GM12878 (cell line): ENCODE measurements at regions not wholly inside any gene's neighbourhood (a gene's known extent, or its start where the extent isn't known, plus 50 kb on each side); places are given as distances from the start of the nearest gene placed in this dataset.

Experiments
- ATAC-seq: fragments of 200-7000 bp; cut with Tn5 transposase; 3 replicates; pipeline ENCODE4 v1.9.1; 2020; ENCODE audit warnings: mild to moderate bottlenecking, moderate library complexity
- BruUV-seq: library from RNA; stranded (reverse); fragments of 400-500 nt; replicated peaks from 2 replicates; lab custom pipeline; 2021; lab: Mats Ljungman, UMichigan
- CTCF ChIA-PET: fragments of 300-600 bp; sonication (Branson Sonifier 250); formaldehyde crosslinking; extraction: SDS; loops from one replicate; lab custom pipeline; 2021; ENCODE audit warnings: inconsistent platforms; lab: Yijun Ruan, JAX
- POLR2A ChIA-PET: fragments of 350-600 bp; formaldehyde crosslinking; extraction: SDS; loops from one replicate; lab custom pipeline; 2021; ENCODE audit warnings: inconsistent platforms; lab: Charles Lee
- RAD21 ChIA-PET: fragments of 300-600 bp; sonication (Branson Sonifier 250); formaldehyde crosslinking; loops from one replicate; lab custom pipeline; 2023; ENCODE audit warnings: antibody characterized with exemption; ENCODE audit not compliant: unreplicated experiment; lab: Charles Lee
- SMC1A ChIA-PET: fragments of 300-600 bp; sonication (Branson Sonifier 250); formaldehyde crosslinking; loops from one replicate; lab custom pipeline; 2023; ENCODE audit not compliant: unreplicated experiment, uncharacterized antibody; lab: Charles Lee
- DNase-seq: peaks from one replicate; pipeline ENCODE4 v3.0.0-alpha.2; 2011; ENCODE audit warnings: low read depth, low spot score
- FAIRE-seq: peaks from 3 replicates; lab custom pipeline; 2011; peaks lifted over from hg19 to GRCh38; lab: Jason Lieb, UNC
- H2AFZ ChIP-seq: 2 replicates; pipeline ENCODE4 v1.6.0; 2011; ENCODE audit warnings: low read depth, low read length, control low read depth; ENCODE audit not compliant: control insufficient read depth
- H3K27ac ChIP-seq: 2 replicates; pipeline ENCODE4 v1.5.1; 2011; ENCODE audit warnings: control low read depth; ENCODE audit not compliant: control insufficient read depth, insufficient read depth
- H3K27me3 ChIP-seq, 2 experiments: replicated peaks in 1 of 2; 2 replicates each; pipeline versions ENCODE4 v1.6.0 to v1.6.1; 2011; ENCODE audit warnings: low read length in 1 of 2; ENCODE audit not compliant: control insufficient read depth in 2 of 2, insufficient read depth in 2 of 2
- H3K36me3 ChIP-seq, 2 experiments: 2 replicates each; pipeline ENCODE4 v1.5.1; 2011; ENCODE audit warnings: low read length in 1 of 2; ENCODE audit not compliant: control insufficient read depth in 2 of 2, insufficient read depth in 2 of 2
- H3K4me1 ChIP-seq: 2 replicates; pipeline ENCODE4 v1.6.1; 2011; ENCODE audit warnings: mild to moderate bottlenecking, low read length, moderate library complexity, mixed read lengths; ENCODE audit not compliant: control insufficient read depth, insufficient read depth
- H3K4me2 ChIP-seq: 2 replicates; pipeline ENCODE4 v1.6.0; 2011; ENCODE audit warnings: control low read depth; ENCODE audit not compliant: control insufficient read depth, insufficient read depth
- H3K4me3 ChIP-seq: fragments of 200-600 bp; sonication (generic); 2 replicates; pipeline ENCODE4 v1.5.1; 2016
- H3K79me2 ChIP-seq: 2 replicates; pipeline ENCODE4 v1.6.0; 2011; ENCODE audit warnings: low read length; ENCODE audit not compliant: control insufficient read depth, insufficient read depth
- H3K9ac ChIP-seq: 2 replicates; pipeline ENCODE4 v1.8.0; 2011; ENCODE audit warnings: low read length, control low read depth, mixed read lengths; ENCODE audit not compliant: control insufficient read depth, insufficient read depth
- H3K9me3 ChIP-seq: replicated peaks from 3 replicates; pipeline ENCODE4 v1.5.1; 2011; ENCODE audit warnings: mild to moderate bottlenecking, low read length; ENCODE audit not compliant: control insufficient read depth, insufficient read depth
- H4K20me1 ChIP-seq: 2 replicates; pipeline ENCODE4 v1.6.0; 2011; ENCODE audit not compliant: control insufficient read depth, insufficient read depth
- EGR1 ChIP-seq, 2 experiments: IDR thresholded peaks; 1 replicate in 1 of 2; 2 replicates in 1 of 2; pipeline ENCODE4 v1.6.1; 2011 to 2012; ENCODE audit warnings: low read depth in 2 of 2, low read length in 2 of 2, borderline replicate concordance in 1 of 2, mild to moderate bottlenecking in 1 of 2, moderate library complexity in 1 of 2
- HDAC6 ChIP-seq: fragments of 200-600 bp; sonication (generic); IDR thresholded peaks from one replicate; pipeline ENCODE4 v1.8.0; 2017; ENCODE audit warnings: antibody characterized with exemption; ENCODE audit not compliant: unreplicated experiment
- NBN ChIP-seq: fragments of 450-650 bp; IDR thresholded peaks from 2 replicates; pipeline ENCODE4 v1.6.1; 2016
- NFIC ChIP-seq: IDR thresholded peaks from 2 replicates; pipeline ENCODE4 v1.6.1; 2012; ENCODE audit warnings: low read depth, mild to moderate bottlenecking, inconsistent platforms, low read length, moderate library complexity
- NFXL1 ChIP-seq: fragments of 450-650 bp; IDR thresholded peaks from 2 replicates; pipeline ENCODE4 v1.6.1; 2017; ENCODE audit warnings: antibody characterized with exemption, mild to moderate bottlenecking, borderline replicate concordance
- RAD51 ChIP-seq: fragments of 450-650 bp; IDR thresholded peaks from 2 replicates; pipeline ENCODE4 v1.6.1; 2016; ENCODE audit warnings: moderate library complexity, mild to moderate bottlenecking, inconsistent platforms
- RBBP5 ChIP-seq: fragments of 200-600 bp; sonication (generic); conservative IDR thresholded peaks from 2 replicates; pipeline ENCODE4 v1.6.1; 2016
- SPI1 ChIP-seq: IDR thresholded peaks from 2 replicates; pipeline ENCODE4 v1.6.1; 2011; ENCODE audit warnings: low read depth, mild to moderate bottlenecking, low read length, moderate library complexity, borderline replicate concordance; ENCODE audit not compliant: insufficient read depth
- SREBF2 ChIP-seq: IDR thresholded peaks from 2 replicates; pipeline ENCODE4 v1.6.1; 2012; ENCODE audit warnings: mild to moderate bottlenecking, low read length
- ZBTB11 ChIP-seq: fragments of 450-650 bp; formaldehyde crosslinking; IDR thresholded peaks from 2 replicates; pipeline ENCODE4 v1.5.0; 2022; ENCODE audit warnings: mild to moderate bottlenecking, missing genetic modification characterization
- WGBS: methylation state at CpG from one replicate; pipeline ENCODE4 v1.1.6; 2016; ENCODE audit warnings: low lambda C conversion rate; ENCODE audit not compliant: insufficient replicate concordance, insufficient coverage; ENCODE audit errors: missing lambda C conversion rate; 5-methylcytosine and 5-hydroxymethylcytosine counted together
- in situ Hi-C: fragments of 300-500 bp; cut with MboI; formaldehyde crosslinking; loops from 9 replicates; pipeline ENCODE4 v1.14.3; 2018; ENCODE audit warnings: mixed read lengths
- intact Hi-C: fragments of 100-400 bp; cut with micrococcal nuclease; formaldehyde crosslinking; loops from one replicate; pipeline ENCODE4 v1.14.2; 2022; ENCODE audit not compliant: unreplicated experiment

GRCh38 chr7:155938129-155938528, 125.9 kb upstream of the SHH start:
- POLR2A ChIA-PET = no interaction called here
- DNase-seq = no peak
- RAD21 ChIA-PET = no interaction called here
- in situ Hi-C loops = no loop called here
- Histone ChIP-seq H3K4me1 (no peaks in the 10 kb centered on the region), H3K9ac (no peak overlapping the region), H2AFZ (no peak overlapping the region), H3K79me2 (no peaks in the 10 kb centered on the region), H3K9me3 (no peaks in the 10 kb centered on the region), H3K36me3 (no peaks in the 10 kb centered on the region), H4K20me1 (no peaks in the 10 kb centered on the region), H3K4me3 (no peak overlapping the region), H3K4me2 (no peak overlapping the region), H3K27ac (no peak overlapping the region), H3K27me3 (peaks cover 0 to 2% of the 10 kb centered on the region in 2 experiments; a peak in 2 of 4 replicates)
- intact Hi-C loops = no loop called here
- no peak for FAIRE-seq
- CTCF ChIA-PET = no interaction called here
- no peak for TF ChIP-seq RAD51
- no peak for TF ChIP-seq SREBF2
- TF ChIP-seq NFIC = no peak
- no peak for TF ChIP-seq EGR1 (IDR thresholded peaks at IDR 0.05; ENCODE audit: borderline replicate concordance in 1 of 2, low read depth in 2 of 2, low read length in 2 of 2)
- no peak for TF ChIP-seq NFXL1
- no peak for TF ChIP-seq RBBP5
- TF ChIP-seq ZBTB11 (CRISPR knock-in tag) = no peak
- TF ChIP-seq NBN = no peak
- TF ChIP-seq HDAC6 = no peak
- no peak for TF ChIP-seq SPI1
- BruUV-seq = no TSS peak
- 5% methylated on average over 2 of the region's 2 CpGs for WGBS
- ATAC-seq = no peak
- SMC1A ChIA-PET = no interaction called here
